GM21447 (cell line): ENCODE measurements at regions not wholly inside any gene's neighbourhood (a gene's known extent, or its start where the extent isn't known, plus 50 kb on each side); places are given as distances from the start of the nearest gene placed in this dataset.

Experiments used
- ATAC-seq: cut with Tn5 transposase; IDR thresholded peaks from one replicate; pipeline ENCODE4 v1.9.1; 2021; ENCODE audit not compliant: unreplicated experiment

DNA sequence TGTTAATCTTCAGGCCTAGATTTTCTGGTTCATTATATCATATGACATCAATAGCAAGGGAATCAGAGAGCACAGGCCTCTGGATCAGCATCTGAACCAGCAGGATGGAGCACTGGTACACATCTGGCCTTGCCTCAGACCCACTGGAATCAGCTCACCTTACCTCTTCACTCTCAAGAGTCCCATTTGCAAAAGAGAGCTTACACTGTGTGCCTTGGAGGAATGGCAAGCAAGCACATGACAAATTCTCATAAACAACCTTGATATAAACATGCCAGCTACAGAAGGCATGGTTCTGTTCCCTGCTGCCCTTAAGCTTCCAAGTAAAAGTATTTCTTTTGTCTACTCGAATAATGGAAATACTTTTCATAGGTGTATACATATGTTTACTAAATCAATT is 128.6 kb upstream of the CPM start:
- ATAC-seq: no peak

DNA sequence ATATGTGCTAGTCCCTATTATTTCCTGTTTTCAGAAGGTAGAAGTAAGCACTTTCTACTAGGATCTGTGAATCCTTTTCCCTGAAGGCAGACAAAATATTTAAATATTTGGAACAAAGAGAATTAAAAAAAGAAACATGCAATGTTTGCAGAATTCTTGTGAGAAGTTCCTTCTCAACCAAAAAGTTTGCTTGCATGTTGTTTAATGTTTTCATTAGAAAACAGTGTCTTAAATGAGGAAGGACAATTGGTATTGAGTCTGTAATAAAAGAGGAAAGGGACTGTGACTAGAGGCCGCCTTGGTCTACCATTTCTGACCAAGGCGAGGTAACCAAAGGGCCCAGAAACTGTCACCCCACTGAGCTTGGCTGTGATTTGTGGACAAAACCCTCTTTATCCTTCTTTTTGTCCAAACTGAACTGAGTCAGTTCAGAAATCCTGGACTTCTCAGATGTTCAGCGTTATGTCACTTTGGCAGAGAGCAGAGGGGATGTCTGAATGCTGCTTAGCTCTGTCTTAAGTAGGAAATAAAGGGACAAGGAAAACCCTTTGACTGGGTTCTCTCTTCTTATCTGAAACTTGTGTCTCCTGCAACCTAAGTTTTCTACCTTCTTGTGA is 129.8 kb upstream of the CPM start:
- no peak for ATAC-seq

DNA sequence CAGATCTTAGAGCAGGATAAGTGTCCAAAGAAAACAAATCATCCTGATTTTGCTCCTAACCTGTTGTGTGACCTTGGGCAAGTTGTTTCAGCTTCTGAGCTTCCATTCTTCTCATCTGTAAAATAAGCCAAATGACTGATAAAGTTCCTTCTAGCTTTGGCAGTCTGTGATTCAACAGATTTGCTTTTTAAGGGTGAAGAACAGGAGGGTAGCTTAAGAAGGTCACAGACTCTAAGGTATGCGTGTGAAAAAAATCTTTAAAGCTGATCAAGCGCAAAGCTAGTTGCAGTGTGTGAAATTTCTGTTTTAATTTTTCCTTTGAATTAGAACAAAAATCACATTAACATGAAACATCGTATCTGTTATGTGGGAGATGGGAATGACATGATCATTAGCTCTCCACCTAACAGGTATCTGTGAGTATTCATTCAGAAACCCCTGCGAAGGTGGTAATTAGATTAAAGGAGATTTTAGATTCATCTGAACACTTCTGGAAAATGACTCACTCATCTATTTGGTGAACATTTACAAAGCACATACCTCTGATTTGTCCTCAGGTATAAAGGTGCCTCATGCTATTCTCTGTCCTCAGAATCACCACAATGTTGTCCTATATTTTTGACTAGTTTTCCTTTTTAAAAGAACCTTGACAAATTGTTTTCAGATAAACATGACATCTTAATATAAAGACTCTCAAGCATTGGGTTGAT is 131.9 kb upstream of the CPM start:
- no peak for ATAC-seq

DNA sequence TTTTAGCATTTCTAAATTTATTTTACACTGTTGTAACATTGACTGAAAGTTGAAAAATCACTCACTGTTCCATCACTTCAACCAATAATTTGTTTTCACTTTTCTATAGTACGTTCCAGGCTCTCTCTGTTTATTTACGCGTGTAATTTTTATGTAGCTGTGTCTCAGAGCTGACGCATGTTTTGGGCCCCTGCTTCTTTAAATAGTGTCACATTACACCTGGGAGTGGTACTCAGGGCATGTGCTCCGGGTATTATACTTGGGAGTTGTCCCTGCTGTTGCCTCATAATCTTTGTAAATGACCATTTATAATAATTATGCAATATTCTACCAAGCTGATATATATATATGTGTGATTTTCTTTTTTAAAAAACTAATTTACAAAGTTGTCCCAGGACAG is 132.8 kb upstream of the CPM start:
- no peak for ATAC-seq

DNA sequence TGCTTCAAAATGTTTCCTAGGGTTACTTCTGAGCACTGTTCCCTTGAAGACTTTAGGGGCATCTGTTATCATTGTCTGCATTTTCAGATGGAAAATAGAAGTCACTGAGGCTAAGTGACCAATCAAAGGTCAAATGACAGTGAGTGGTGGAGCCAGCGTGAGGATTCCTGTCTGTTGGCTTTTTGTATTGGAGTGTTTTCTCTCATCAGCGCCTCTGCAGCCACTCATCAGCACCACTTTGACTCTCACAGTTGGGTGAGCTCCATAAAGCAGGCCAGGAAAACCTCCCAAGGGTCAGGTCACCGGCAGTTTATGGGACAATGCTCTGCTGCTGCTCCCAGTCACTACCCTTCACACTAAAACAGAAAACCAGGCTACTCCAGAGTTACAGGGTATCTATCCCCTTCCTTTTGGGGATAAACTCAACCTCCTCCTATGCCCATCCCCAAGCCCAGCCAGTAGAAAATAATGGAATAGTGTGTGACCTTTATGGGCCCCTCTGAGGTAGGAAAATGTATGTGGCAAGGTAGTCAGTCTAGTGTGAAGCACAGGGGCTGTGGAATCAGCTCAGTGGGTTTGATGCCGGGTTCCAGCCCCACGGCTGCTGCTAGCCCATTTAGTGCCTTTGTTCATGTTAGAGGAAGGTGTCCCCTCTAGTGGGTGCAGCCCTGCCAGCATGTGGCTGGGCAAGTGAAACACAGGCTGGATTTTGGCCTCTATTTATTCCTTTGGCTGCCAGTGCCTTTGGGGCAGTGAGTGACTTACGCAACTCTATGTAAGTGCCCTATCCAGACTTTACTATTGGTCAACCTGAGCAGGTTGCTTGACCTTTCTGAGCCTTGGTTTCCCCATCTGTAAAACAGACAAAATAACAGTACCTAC is 133.8 kb upstream of the CPM start:
- ATAC-seq: no peak

DNA sequence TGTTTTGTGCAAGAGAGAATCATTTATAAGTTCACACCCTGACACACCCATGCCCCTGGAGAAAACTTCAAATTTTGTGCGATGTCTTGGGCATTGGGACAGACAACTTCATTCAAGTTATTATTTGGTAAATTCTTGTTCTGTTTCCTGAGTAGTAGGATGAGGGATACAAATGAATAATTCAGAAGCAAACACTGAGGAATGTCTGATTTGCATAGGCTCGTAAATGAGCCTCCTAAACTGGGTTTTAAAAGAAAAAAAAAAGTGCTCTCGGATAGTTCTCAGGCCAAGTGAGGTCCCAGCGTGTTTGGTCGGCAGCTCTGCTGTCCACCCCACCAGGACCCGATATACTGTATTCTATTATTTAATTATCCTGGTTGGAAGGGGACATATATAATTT is 134.7 kb upstream of the CPM start:
- ATAC-seq: no peak

DNA sequence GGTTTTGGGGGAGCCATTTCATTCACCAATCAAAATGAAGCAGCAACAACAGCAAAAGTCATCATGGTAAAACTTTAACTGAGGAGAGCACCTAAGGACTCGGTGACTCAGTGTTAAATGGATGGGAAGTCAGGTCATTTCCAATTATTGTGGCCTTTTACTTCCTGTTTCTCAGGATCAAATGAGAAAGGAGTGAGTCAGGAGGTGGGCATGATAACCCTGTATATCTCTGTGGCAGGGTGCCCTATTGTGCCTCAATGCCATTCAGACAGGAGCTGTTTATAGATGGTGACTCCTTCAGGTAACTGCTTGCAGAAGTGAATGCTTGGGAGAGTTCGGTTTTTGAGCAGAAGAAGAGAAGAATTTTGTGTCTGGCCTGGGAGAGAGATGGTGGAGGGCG is 135.5 kb upstream of the CPM start:
- ATAC-seq: no peak

DNA sequence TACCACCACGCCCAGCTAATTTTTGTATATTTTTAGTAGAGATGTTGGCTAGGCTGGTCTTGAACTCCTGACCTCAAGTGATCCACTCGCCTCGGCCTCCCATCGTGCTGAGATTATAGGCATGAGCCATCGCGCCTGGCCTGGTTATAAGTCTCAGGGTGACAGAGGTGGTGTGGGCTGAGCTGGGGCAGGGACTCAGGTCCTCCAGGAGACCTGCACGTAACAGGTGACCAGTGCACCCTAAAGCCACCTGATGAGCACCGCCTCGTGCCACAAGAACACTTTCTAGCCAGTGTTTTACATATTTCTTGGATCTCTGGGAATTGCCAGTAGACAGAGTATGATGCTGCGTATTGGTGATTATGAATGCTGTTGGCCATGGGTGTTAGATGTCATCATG is 136.5 kb upstream of the CPM start:
- no peak for ATAC-seq

DNA sequence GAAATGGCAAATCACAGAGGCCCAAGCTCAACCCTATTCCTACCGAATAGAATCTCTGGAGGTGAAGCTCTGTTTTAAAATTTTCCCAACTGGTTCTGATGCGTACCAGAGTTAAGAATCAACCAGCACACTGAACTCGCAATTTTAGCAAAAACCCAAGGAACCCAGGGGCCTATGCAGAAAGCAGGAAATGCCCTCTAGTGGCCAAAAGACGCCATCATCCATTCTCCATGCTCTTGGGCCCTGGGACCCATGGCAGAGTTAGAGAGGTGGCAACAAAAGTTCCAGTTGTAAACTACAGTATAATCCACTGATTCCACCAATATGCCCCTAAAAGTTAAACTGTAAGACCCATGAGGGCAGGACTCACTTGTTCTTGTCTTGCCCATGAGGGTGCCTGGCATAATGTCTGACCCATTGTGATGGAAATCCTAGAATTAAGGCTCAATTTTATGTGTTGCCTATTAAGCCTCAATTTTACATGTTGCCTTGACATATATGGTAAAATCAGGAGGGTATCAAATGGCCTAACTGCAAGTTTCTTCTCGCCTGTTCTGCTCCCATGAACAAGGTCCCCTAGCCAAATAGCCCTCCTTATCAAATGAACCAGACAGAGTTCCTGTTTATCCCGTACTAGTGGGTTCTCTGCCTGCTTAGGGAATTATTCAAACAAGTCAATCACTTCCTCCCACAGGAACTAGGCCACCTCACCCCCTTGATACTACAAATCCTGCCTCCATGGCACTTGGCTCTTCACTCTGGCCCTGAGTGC is 137.5 kb upstream of the CPM start:
- ATAC-seq: peak; percentile 90

DNA sequence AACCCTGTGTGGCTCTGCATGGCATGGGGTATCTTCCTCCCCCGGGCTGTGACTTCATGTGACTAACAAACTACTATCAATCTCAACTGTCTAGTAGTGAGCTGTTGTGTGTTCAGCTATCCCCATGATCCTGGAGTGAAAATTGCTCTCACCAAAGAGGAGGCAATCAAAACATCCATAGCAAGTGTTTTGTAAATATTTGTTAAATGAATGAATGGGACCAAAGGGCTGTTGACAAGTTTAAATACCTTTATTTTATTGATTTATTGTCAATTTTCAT is 138.1 kb upstream of the CPM start:
- ATAC-seq: no peak

DNA sequence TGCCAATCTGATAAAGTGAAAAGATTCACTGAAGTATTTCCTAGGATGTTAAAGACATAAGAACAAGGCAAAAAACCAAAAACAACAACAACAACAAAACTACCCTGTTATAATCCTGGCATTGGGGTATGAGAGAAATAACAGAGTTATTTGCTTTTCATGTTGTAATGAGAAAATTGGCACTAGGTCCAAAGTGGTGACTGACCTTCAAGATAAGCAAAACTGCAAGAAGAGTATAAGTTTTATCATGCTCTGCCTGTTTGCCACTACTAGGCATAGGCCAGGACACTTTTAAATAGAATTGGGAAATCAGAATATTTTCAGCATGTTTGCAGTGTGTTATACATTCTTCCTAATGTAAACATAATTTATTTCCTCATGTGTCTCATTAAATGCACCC is 140.1 kb upstream of the CPM start:
- no peak for ATAC-seq

DNA sequence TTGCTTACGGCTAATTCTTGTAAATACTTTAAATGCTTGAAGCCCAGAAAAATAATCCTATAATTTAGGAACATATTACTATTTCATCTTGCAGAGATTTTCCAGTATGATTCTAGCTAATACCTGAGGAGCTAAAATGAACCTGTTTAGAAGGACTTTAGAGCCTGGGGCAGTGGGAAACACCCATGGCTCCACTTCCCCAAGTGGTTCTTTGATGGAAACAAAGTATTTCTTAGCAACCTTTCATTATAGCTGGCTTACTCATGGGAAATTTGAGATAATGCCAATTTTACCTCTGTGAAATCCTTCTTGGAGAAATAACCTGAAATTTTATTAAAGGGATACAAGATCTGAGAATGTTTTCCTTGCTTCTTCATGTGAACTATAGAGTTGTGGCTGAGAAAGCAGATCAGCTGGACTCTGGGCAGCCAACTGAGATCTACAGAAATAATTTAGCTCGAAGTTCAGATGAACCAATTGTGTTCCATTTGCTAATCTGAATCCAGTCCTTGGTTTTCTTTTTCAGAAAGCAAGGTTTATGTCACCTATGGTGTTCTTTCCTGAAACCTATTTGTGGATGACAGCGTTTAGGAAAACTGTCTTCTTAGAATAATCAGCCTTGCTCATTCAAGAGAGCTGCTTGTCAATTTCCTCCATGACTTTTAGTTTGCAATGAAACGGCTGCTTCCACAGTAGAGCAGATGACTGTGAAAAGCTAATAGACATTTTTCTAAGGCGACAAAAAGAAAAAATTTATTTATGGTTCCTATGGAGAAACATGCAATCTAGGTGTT is 141.8 kb upstream of the CPM start:
- no peak for ATAC-seq

DNA sequence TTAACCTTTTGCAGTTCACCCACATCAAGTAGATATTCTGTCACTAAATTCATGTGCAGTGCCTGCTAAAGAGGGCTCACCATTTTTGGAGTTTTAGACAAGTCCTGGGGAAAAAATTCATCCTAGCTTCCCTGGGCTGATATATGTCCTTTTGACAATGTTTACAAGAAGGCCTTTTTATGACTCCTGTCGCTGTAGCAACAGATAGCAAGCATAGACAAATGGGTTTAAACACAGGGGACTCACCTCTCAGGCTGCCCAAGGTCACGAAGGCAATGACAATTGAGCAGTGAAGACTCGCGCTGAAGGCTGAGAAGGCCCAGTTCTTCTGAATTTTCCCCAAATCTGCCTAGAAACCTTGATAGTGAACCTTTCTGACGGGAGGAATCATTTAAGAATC is 150.7 kb upstream of the CPM start:
- ATAC-seq: no peak

DNA sequence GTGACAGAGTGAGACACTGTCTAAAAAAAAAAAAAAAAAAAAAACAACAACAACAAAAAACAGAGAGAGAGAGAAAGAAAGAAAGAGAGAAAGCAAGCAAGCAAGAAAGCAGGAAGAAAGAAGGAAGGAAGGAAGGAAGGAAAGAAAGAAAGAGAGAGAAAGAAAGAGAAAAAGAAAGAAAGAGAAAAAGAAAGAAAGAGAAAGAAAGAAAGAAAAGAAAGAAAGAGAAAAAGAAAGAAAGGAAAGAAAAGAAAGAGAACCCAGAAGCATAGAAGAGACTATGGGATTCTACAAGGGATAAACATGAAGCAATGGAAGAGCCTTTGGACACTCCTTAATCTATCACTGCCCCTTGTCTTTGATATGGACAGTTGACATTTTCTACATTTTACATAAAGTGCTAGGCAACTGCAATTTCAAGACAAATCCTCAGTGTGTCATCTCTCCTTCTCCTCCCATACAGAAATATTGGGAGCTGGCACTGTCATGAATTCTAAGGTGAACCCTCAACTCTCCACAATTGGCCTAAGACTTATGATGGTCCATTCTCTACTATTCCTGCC is 151.9 kb upstream of the CPM start:
- ATAC-seq: no peak

DNA sequence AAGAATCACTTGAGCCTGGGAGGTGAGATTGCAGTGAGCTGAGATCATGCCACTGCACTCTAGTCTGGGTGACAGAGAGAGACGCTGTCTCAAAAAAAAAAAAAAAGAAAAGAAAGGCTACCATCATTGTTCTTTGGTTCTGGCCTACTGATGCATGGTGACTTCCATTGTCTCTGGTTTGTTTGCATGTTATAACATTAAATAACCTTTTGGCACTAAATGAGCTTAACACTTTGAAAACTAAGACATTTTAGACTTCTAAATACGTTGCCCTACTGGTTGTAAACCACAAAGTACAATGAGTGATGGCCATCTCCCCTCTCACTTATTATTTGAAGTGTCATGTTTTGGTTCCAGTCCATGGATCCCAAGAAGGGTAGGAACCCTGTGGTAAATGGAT is 152.9 kb upstream of the CPM start:
- no peak for ATAC-seq

DNA sequence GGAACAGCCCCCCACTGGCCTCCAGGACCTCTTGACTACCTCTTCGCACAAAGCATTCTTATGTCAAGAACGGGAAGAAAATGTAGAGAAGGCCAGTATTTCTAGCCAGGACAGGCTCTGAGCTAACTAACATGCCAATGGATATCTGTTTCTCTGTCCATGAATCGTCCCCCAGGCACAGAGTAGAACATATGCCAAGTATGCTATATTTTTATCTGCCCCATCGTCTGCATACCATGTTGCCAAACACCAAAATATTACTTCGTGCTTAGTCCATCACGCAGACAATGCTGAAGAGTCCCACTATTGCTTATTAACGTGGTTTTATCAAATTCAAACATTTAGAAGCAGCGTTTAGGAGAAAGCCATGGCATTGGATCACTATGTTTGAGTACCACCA is 151.4 kb upstream of the CPSF6 start:
- ATAC-seq: no peak

DNA sequence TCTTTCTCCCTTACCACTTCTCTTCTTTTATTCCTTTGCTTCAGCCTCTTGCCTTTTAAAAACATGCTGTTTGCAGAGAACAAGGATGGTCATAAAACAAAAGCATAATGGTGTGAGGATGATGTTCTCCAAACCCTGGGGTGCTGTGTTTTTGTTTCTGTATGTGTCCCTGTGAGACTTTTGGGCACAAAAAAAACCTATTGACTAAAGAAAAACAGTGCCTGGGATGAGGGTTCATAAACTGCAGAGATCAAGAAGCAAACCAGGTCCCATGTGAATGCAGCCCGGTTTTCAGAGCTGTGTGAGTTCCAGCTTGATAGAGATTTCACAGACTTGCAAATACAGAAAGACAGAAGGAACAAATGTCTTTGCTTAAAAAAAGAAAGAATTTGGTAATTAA is 148.6 kb upstream of the CPSF6 start:
- no peak for ATAC-seq

DNA sequence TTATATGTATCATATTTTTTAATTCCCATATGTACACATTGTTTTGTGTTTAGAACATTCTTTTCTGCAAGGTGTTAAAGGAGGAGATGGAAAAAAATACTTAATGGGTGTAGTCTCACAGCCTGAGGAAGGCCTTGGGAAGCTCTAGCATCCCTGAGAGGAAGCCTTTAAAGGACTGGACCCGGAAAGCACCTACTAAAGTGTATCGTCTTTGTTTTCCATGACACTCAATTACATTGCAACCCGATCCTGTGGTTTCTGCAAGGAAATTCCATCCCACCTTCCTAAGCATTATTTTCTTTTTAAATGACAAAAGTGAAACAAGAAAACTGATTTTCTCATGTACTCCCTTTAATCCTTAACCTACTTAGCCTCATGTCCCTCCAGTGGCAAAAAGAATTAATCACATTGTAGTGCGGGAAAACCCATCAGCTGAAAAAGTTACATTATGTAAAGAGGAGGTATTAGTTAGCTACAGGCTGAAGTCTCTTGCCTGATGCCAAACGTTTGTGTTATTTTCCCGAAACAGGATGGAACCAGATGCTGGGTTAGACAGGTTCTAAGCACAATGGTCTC is 147.8 kb upstream of the CPSF6 start:
- no peak for ATAC-seq

DNA sequence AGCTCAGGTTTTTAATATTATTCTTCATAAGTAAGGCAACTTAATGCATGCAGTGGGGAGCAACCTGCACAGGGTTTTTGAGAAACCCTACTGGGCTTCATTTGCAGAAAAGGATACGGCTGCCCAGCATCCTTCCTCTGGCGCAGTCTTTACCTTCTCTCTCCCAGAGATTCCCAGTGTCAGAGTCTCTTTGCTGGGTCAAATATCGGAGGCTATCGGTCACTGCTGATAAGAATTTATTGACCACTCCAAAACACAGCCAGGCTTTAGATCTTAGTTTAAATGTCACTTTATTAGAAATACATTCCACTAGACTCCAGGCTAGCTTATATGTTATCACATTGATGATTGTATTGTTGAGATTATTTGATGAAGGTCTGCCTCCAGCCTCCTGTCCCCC is 147.2 kb upstream of the CPSF6 start:
- no peak for ATAC-seq

DNA sequence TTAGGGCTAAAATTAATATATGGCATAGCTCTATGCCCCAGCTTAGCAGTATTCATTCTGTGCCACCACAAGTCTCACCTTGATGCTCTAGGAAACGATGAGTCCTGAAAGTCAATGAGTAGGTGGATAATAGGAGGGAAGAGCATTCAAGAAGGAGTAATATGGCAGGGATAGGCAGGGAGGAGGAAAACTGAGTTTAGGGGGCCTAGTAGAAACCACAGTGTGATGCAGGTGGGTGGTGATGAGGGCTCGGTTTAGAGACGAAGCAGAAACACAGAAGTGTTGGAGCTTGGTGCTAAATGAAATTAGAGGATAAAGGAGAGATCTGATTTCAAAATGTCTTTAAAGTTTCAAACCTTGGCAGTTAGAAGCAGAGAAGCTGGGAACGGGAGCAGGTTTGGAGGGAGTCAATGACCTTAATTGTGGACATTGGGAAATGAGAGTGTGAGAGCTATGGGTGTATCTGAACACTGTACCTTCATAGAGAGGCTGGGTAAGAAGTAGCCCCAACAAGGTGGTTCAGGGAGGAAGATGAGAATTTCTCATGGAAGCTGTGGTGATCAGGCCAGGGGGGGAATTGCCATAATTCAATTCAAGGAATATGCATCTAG is 144.7 kb upstream of the CPSF6 start:
- ATAC-seq: no peak
